Activated T-cell treated with anti-CD3 and anti-CD28 coated beads, Interleukin-2, amount 50 U/mL, for 24 hours (primary cell): ENCODE measurements at regions not wholly inside any gene's neighbourhood (a gene's known extent, or its start where the extent isn't known, plus 50 kb on each side); places are given as distances from the start of the nearest gene placed in this dataset.

Experiments
- DNase-seq: peaks from one replicate; pipeline ENCODE4 v3.0.0-alpha.2; 2020
- H3K27ac Mint-ChIP-seq: 2 replicates; pipeline ENCODE4 v1.8.0; 2020; ENCODE audit warnings: mild to moderate bottlenecking, mixed read lengths
- H3K27me3 Mint-ChIP-seq: 2 replicates; pipeline ENCODE4 v1.8.0; 2020; ENCODE audit warnings: mixed read lengths
- H3K36me3 Mint-ChIP-seq: 2 replicates; pipeline ENCODE4 v1.8.0; 2020; ENCODE audit warnings: low read depth, mixed read lengths
- H3K4me1 Mint-ChIP-seq: 2 replicates; pipeline ENCODE4 v1.8.0; 2020; ENCODE audit warnings: low read depth, mixed read lengths
- H3K4me3 Mint-ChIP-seq: 2 replicates; pipeline ENCODE4 v1.8.0; 2020; ENCODE audit warnings: mild to moderate bottlenecking, moderate library complexity, mixed read lengths
- H3K9me3 Mint-ChIP-seq: 2 replicates; pipeline ENCODE4 v1.8.0; 2020; ENCODE audit warnings: mixed read lengths

DNA sequence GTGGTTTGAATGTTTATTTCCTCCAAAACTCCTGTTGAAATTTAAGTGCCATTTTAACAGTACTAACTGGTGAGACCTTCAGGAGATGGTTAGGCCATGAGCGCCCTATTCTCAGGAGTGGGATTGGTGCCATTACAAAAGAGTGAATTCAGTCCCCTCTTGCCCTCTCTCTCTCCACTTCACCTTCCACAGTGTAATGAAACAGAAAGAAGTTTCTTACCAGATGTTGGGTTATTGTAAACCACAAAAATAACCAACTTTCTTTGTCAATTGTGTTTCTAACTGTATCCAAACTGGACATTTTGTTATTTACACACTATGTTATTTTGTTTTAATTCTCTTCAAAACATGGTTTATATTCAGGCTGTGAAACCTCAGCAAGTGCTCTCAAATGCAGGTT lies 1734.3 kb downstream of the PCDH7 start:
- Mint-ChIP-seq H3K27ac (no peak overlapping the region), H3K4me1 (no peaks in the 10 kb centered on the region), H3K4me3 (no peak overlapping the region), H3K9me3 (peaks cover 13% of the 10 kb centered on the region), H3K27me3 (no peaks in the 10 kb centered on the region), H3K36me3 (no peaks in the 10 kb centered on the region)
- DNase-seq: no peak

DNA sequence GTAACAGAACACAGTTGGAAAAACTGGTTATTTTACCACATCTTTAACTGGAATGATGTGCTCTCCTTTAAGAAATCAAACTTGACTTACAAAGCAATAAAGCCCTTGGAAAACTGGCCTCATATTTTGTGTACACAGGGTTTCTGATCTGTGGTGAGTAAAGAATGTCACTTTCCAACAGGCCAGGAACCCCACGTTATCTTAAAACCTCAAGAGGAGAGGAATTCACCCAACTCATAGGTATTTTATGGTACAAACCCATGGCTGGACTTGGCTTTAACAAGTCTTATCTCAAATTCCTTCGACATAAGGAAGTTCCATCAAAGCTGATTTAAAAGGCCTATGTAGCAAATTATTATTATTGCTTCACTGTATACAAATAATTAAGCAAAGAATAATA lies 1735.1 kb downstream of the PCDH7 start:
- H3K27me3 Mint-ChIP-seq: no peaks in the 10 kb centered on the region
- no peak for DNase-seq
- peaks cover 13% of the 10 kb centered on the region for H3K9me3 Mint-ChIP-seq
- H3K27ac Mint-ChIP-seq: no peak overlapping the region
- no peaks in the 10 kb centered on the region for H3K36me3 Mint-ChIP-seq
- no peaks in the 10 kb centered on the region for H3K4me1 Mint-ChIP-seq
- no peak overlapping the region for H3K4me3 Mint-ChIP-seq

DNA sequence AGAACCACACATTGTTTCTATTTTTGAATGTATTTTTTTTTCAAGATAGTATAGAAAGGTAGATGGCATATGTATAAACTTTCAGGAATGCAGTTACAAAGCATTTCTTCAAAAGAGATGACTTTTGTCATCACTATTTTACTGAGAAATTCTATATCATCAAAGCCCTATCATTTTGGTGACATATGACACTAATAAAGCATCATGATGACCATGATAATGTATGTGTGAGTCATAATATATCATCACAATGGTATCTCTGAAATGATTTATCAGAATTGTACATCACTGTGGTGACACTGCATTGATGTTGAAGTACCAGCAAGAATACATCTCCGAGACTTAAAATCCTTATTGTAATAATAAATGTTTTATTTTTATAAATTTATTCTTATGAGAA lies 1740.8 kb downstream of the PCDH7 start:
- peaks cover 25% of the 10 kb centered on the region for H3K9me3 Mint-ChIP-seq
- H3K27me3 Mint-ChIP-seq: no peaks in the 10 kb centered on the region
- no peak overlapping the region for H3K4me3 Mint-ChIP-seq
- H3K27ac Mint-ChIP-seq: no peak overlapping the region
- H3K4me1 Mint-ChIP-seq: no peaks in the 10 kb centered on the region
- no peak for DNase-seq
- H3K36me3 Mint-ChIP-seq: no peaks in the 10 kb centered on the region

DNA sequence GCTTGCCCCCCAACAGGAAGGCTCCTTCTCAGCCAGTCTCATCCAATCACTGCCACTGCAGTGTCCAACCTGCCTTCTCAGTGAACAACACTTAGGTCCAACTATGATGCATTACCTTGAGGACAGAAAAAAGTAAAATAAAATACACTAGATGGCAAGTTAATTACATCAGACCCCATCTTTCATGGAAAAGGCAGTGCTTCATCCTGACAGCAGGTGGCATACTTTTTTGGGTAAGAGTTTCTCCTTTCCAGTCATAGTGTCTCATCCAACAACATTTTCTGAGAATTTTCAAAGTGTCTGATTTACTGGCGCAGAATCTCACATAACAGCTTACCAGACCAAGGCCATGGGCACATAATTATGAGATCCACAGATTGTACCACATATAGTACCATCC lies 1742.8 kb downstream of the PCDH7 start:
- no peak overlapping the region for H3K27ac Mint-ChIP-seq
- H3K4me1 Mint-ChIP-seq: no peaks in the 10 kb centered on the region
- no peaks in the 10 kb centered on the region for H3K27me3 Mint-ChIP-seq
- DNase-seq: no peak
- peaks cover 18% of the 10 kb centered on the region for H3K9me3 Mint-ChIP-seq
- H3K4me3 Mint-ChIP-seq: no peak overlapping the region
- no peaks in the 10 kb centered on the region for H3K36me3 Mint-ChIP-seq

DNA sequence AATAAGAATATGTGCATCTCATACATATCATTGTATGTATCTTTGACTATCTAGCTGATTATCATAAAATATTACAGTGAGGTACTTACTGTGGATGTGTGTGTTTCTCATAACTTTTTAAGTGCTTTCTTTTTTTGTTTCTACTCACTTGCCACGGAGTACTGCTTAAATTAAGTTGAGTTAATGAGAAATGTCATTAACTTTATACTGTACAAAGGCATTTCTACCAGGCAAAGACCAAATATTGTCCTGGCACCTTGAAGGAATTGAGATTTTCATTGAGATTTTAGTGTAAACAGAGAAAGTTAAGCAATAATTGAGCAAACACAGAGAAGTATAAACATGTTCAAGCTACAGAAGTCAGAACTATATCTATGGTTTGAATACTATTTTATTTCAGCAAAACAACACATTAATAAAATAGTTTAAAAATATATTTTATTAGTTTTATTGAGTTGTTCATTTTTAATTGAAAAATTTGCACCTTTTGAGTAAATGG lies 1750.0 kb downstream of the PCDH7 start:
- no peak overlapping the region for H3K27ac Mint-ChIP-seq
- no peaks in the 10 kb centered on the region for H3K27me3 Mint-ChIP-seq
- H3K4me3 Mint-ChIP-seq: no peak overlapping the region
- no peaks in the 10 kb centered on the region for H3K4me1 Mint-ChIP-seq
- DNase-seq: no peak
- no peaks in the 10 kb centered on the region for H3K36me3 Mint-ChIP-seq
- peaks cover 9% of the 10 kb centered on the region for H3K9me3 Mint-ChIP-seq

DNA sequence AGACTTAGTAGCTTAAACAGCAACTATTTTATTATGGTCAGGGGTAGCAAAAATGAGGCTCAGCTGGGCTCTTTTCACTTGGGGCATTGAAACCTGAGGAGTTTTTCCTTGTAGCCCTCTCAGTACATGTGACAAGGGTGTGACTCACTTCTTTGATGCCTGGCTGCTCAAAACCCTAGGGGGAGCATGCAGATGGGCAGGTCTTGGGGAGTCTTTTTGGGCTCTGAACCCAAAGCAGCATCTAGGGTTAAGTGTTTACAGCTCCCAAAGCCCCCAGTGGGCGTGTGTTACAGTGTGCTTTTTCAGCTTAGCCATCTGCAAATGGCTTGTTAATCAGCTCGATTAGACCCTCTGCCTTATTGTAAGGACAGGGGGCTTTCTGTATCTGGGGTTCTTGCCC lies 1752.7 kb downstream of the PCDH7 start:
- peaks cover 13% of the 10 kb centered on the region for H3K9me3 Mint-ChIP-seq
- H3K36me3 Mint-ChIP-seq: no peaks in the 10 kb centered on the region
- no peaks in the 10 kb centered on the region for H3K4me1 Mint-ChIP-seq
- no peak overlapping the region for H3K4me3 Mint-ChIP-seq
- H3K27ac Mint-ChIP-seq: no peak overlapping the region
- DNase-seq: no peak
- no peaks in the 10 kb centered on the region for H3K27me3 Mint-ChIP-seq

DNA sequence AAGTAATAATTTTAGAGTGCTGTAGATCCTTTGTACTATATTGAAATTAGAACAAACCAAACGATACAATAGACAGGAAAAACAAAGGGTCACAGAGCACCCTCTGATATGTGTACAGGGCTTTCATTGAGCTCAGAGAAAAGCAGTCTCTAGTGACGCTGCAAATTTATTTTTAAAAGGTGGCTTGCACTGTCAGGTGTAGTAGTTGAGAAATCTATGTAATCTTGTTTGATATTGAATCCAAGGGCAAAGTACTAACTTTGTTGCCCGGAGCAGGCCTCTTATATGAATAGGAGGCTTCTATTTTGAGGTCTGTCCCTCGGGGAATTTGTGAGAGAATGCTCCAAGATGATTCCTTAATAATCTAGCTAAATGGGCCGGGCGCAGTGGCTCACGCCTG lies 1755.5 kb downstream of the PCDH7 start:
- no peak overlapping the region for H3K27ac Mint-ChIP-seq
- H3K4me1 Mint-ChIP-seq: no peaks in the 10 kb centered on the region
- H3K27me3 Mint-ChIP-seq: no peaks in the 10 kb centered on the region
- peaks cover 15% of the 10 kb centered on the region for H3K9me3 Mint-ChIP-seq
- no peaks in the 10 kb centered on the region for H3K36me3 Mint-ChIP-seq
- no peak for DNase-seq
- H3K4me3 Mint-ChIP-seq: no peak overlapping the region

DNA sequence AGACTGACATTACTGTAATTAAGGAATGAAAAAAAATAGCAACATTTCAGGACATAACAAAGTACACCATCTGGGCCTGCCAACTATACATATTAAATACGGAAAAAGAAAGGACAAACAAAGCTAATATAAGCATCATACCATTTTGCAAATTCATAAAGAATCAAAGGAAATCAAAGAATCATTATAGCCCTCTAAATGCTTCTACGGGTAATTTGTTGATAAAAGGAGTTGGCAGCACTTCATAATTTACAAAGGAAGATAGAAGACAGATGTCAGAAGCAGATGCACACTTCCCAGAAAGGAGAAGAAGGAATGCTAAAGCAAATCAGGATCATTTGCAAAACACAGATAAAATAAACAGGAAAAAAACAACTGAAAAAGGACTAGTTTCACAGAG lies 1757.3 kb downstream of the PCDH7 start:
- Mint-ChIP-seq H3K4me3 (no peak overlapping the region), H3K4me1 (no peaks in the 10 kb centered on the region), H3K36me3 (no peaks in the 10 kb centered on the region), H3K9me3 (peaks cover 18% of the 10 kb centered on the region), H3K27me3 (no peaks in the 10 kb centered on the region), H3K27ac (no peak overlapping the region)
- DNase-seq: no peak

DNA sequence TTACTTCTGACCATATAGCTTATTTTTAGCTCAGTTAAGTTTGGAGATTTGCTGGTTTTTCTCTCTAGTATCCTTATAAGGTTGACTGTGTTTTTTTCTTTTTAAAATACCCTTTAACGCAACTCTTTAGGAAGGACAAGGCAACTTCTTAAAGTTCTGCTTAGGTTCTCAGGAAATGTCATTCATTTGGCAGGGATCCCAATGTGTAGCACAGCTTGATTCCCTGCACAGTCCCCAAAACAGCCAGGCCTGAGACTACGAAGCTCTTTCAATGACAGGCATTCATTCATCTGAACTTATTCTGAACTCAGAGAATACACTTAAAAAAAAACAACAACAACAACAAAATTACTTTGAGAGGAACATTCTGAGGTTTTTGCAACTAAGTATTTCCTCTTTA lies 1765.8 kb downstream of the PCDH7 start:
- H3K4me1 Mint-ChIP-seq: no peaks in the 10 kb centered on the region
- no peak overlapping the region for H3K4me3 Mint-ChIP-seq
- no peak for DNase-seq
- no peak overlapping the region for H3K27ac Mint-ChIP-seq
- no peaks in the 10 kb centered on the region for H3K36me3 Mint-ChIP-seq
- no peaks in the 10 kb centered on the region for H3K27me3 Mint-ChIP-seq
- peaks cover 9% of the 10 kb centered on the region for H3K9me3 Mint-ChIP-seq

DNA sequence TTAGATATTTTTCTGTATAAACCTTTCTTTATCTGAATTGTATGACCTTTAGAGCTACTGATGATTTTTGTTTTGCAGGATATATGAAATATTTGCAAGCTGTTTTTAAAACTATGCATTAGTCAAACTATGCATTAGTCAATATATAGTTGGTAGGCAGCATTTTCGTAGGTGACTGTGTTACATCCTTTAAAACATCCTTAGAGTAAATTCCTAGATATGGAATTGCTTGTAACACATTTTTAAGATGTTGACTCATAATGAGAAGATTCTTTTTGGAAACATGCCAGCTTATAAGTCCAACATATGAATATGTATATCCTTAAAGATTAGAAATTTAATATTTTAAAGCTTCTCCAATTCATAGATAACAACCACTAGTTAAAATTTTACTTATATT lies 1768.5 kb downstream of the PCDH7 start:
- Mint-ChIP-seq H3K9me3 (peaks cover 5% of the 10 kb centered on the region), H3K4me3 (no peak overlapping the region), H3K4me1 (no peaks in the 10 kb centered on the region), H3K36me3 (no peaks in the 10 kb centered on the region), H3K27ac (no peak overlapping the region), H3K27me3 (no peaks in the 10 kb centered on the region)
- DNase-seq: no peak

DNA sequence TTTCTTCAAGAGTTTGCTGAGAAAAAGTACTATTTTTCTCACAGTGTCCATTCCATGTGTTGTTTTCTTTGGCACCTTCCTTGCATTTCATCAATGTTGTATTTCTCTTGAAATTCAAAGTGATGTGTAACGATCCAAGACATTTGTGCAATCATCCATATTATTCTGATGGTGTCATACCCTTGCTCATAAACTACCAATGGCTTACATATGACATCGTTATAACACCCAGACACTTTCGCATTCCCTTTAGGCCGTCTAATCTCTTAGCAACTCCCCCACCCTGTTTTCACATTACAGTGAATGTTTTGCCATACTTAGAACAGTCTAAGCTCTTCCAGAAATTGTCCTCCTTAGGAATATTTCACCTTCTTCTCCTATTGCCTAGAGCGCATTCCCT lies 1779.0 kb downstream of the PCDH7 start:
- Mint-ChIP-seq H3K27me3 (no peaks in the 10 kb centered on the region), H3K4me3 (no peak overlapping the region), H3K27ac (no peak overlapping the region), H3K36me3 (no peaks in the 10 kb centered on the region), H3K4me1 (no peaks in the 10 kb centered on the region), H3K9me3 (peaks cover 16% of the 10 kb centered on the region)
- DNase-seq: no peak

DNA sequence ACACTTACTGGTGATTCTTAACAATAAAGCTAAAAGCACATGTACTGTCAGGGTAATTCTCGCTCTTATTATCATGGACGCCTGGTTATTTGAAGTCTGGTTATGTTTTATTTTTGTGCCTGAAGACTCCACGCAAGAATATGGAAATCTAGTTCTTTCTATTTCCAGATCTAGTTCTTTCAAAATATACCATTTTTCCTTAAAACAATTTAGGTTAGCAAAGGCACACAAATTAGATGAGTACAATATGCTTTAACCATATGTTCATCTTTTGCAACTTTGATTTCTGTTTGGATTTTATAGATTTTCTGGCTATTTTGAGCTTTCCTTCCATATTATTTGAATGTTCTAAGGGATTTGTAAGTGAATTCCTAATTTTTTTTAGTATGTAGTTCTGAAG lies 1783.1 kb downstream of the PCDH7 start:
- H3K4me1 Mint-ChIP-seq: no peaks in the 10 kb centered on the region
- H3K36me3 Mint-ChIP-seq: no peaks in the 10 kb centered on the region
- no peaks in the 10 kb centered on the region for H3K27me3 Mint-ChIP-seq
- DNase-seq: no peak
- H3K4me3 Mint-ChIP-seq: no peak overlapping the region
- H3K9me3 Mint-ChIP-seq: peaks cover 30% of the 10 kb centered on the region
- no peak overlapping the region for H3K27ac Mint-ChIP-seq

DNA sequence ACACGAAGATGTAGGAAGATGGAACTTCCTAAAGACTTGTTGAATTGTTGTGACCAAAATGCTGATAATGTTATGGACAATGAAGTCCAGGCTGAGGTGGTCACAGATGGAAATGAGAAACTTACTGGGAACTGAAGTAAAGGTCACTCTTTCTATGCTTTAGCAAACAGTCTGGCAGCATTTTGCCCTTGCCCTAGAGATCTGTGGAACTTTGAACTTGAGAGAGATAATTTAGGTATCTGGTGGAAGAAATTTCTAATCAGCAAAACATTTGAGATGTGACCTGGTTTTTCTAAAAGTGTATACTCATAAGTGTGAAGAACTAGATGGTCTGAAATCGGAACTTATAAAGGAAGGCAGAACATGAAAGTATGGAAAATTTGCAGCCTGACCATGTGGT lies 1785.9 kb downstream of the PCDH7 start:
- DNase-seq: no peak
- no peaks in the 10 kb centered on the region for H3K27me3 Mint-ChIP-seq
- H3K4me1 Mint-ChIP-seq: no peaks in the 10 kb centered on the region
- H3K27ac Mint-ChIP-seq: no peak overlapping the region
- H3K4me3 Mint-ChIP-seq: no peak overlapping the region
- H3K9me3 Mint-ChIP-seq: peaks cover 21% of the 10 kb centered on the region
- H3K36me3 Mint-ChIP-seq: no peaks in the 10 kb centered on the region

DNA sequence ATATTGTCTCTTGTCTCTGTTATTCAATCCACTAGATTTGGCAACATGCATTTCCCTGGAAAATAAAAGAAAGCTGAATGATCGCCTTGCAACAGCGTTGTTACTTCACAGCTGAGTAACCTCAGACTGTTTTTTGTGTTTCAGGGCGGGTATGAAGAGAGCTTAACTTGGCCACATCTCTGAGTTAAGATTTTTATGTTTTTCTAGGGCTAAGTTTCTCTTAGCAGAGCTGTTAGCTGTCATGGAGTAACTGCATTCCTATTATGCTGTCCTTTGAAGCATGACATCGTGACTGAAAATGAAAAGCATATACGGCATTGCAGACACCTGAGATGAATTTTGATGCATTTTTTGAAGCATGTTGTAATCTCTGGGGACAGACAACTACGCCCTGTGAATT lies 1798.9 kb downstream of the PCDH7 start:
- H3K27ac Mint-ChIP-seq: no peak overlapping the region
- DNase-seq: no peak
- no peaks in the 10 kb centered on the region for H3K4me1 Mint-ChIP-seq
- H3K27me3 Mint-ChIP-seq: no peaks in the 10 kb centered on the region
- no peaks in the 10 kb centered on the region for H3K36me3 Mint-ChIP-seq
- no peak overlapping the region for H3K4me3 Mint-ChIP-seq
- H3K9me3 Mint-ChIP-seq: peaks cover 9% of the 10 kb centered on the region

DNA sequence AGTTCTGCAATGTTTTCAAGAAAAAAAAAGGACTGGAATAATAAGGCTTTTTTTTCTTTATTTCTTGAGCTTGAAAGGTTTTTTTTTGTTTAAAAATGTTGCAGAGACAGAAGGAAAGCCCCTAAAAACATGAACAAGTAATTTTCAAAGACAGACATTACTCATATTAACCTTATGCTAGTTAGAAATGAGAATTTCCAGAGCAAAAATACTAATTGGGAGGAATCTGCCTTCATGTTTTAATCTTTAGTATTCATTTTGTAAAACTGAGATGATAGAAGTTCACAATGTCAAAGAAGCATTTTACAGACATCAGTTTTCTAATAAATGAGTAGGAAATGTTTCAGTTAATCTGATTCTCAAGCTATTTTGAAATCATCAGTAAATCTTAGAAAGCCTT lies 1805.3 kb downstream of the PCDH7 start:
- Mint-ChIP-seq H3K27ac (no peak overlapping the region), H3K4me1 (no peaks in the 10 kb centered on the region), H3K4me3 (no peak overlapping the region), H3K36me3 (no peaks in the 10 kb centered on the region), H3K9me3 (peaks cover 19% of the 10 kb centered on the region), H3K27me3 (no peaks in the 10 kb centered on the region)
- DNase-seq: no peak

DNA sequence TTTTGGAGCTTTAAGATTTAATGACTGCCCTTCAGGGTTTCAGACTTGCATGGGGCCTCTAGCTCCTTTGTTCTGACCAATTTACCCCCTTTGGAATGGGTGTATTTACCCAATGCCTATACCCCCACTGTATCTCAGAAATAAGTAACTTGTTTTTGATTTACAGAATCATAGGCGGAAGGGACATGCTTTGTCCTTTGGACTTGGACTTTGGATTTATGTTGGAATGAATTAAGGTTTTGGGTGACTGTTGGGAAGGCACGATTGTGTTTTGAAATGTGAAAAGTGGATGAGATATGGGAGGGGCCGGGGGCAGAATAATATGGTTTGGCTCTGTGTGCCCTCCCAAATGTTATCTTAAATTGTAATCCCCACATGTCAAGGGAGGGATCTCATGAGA lies 1824.7 kb downstream of the PCDH7 start:
- H3K36me3 Mint-ChIP-seq: no peaks in the 10 kb centered on the region
- no peak overlapping the region for H3K4me3 Mint-ChIP-seq
- DNase-seq: no peak
- H3K27me3 Mint-ChIP-seq: no peaks in the 10 kb centered on the region
- H3K27ac Mint-ChIP-seq: no peak overlapping the region
- no peaks in the 10 kb centered on the region for H3K4me1 Mint-ChIP-seq
- H3K9me3 Mint-ChIP-seq: peaks cover 20% of the 10 kb centered on the region
